H9 (cell line): ENCODE measurements at regions not wholly inside any gene's neighbourhood (a gene's known extent, or its start where the extent isn't known, plus 50 kb on each side); places are given as distances from the start of the nearest gene placed in this dataset.
A peak's percentile ranks its signal among the peaks of the same experiment; 100 is the strongest.

Experiments
- DNase-seq: peaks from one replicate; pipeline ENCODE4 v3.0.0-alpha.2; 2017
- H2AFZ ChIP-seq: one replicate; pipeline ENCODE4 v1.6.1; 2013; ENCODE audit warnings: mild to moderate bottlenecking, low read length, control low read depth, moderate library complexity
- H2AK5ac ChIP-seq: 2 replicates; pipeline ENCODE4 v1.6.1; 2013; ENCODE audit warnings: low read length, control low read depth, mixed read lengths; ENCODE audit not compliant: insufficient read length
- H2BK120ac ChIP-seq: one replicate; pipeline ENCODE4 v1.6.1; 2013; ENCODE audit warnings: low read depth, mild to moderate bottlenecking, low read length, control low read depth, inconsistent platforms; ENCODE audit not compliant: poor library complexity, severe bottlenecking
- H2BK12ac ChIP-seq: 2 replicates; pipeline ENCODE4 v1.6.1; 2013; ENCODE audit warnings: low read length, control low read depth, mixed read lengths, low read depth; ENCODE audit not compliant: insufficient read length
- H2BK15ac ChIP-seq: 2 replicates; pipeline ENCODE4 v1.6.1; 2013; ENCODE audit warnings: low read depth, low read length, control low read depth
- H2BK20ac ChIP-seq: one replicate; pipeline ENCODE4 v1.6.1; 2013; ENCODE audit warnings: low read depth, mild to moderate bottlenecking, low read length, control low read depth, inconsistent platforms; ENCODE audit not compliant: poor library complexity, severe bottlenecking
- H2BK5ac ChIP-seq: 2 replicates; pipeline ENCODE4 v1.6.1; 2013; ENCODE audit warnings: low read length, control low read depth, mixed read lengths; ENCODE audit not compliant: insufficient read length
- H3K14ac ChIP-seq: 2 replicates; pipeline ENCODE4 v1.6.1; 2013; ENCODE audit warnings: low read length, control low read depth; ENCODE audit not compliant: insufficient read depth
- H3K18ac ChIP-seq: 2 replicates; pipeline ENCODE4 v1.6.1; 2013; ENCODE audit warnings: low read depth, mild to moderate bottlenecking, mixed read lengths, low read length, control low read depth; ENCODE audit not compliant: insufficient read length
- H3K23ac ChIP-seq: 2 replicates; pipeline ENCODE4 v1.6.1; 2013; ENCODE audit warnings: low read length, control low read depth, mixed read lengths, low read depth; ENCODE audit not compliant: insufficient read length
- H3K23me2 ChIP-seq: 2 replicates; pipeline ENCODE4 v1.6.1; 2013; ENCODE audit warnings: low read depth, mild to moderate bottlenecking, mixed read lengths, low read length, control low read depth; ENCODE audit not compliant: insufficient read length, poor library complexity, severe bottlenecking
- H3K27ac ChIP-seq: 2 replicates; pipeline ENCODE4 v1.5.1; 2013; ENCODE audit warnings: low read length, control low read depth, mixed read lengths, low read depth; ENCODE audit not compliant: insufficient read length
- H3K27me3 ChIP-seq: 2 replicates; pipeline ENCODE4 v1.6.1; 2013; ENCODE audit warnings: low read length, control low read depth, inconsistent platforms; ENCODE audit not compliant: insufficient read depth
- H3K4ac ChIP-seq: 2 replicates; pipeline ENCODE4 v1.6.1; 2013; ENCODE audit warnings: low read depth, mild to moderate bottlenecking, control low read depth, inconsistent platforms, low read length, moderate library complexity
- H3K4me1 ChIP-seq: 2 replicates; pipeline ENCODE4 v1.6.1; 2013; ENCODE audit warnings: low read length, control low read depth, inconsistent platforms; ENCODE audit not compliant: insufficient read depth
- H3K4me2 ChIP-seq: 2 replicates; pipeline ENCODE4 v1.6.1; 2013; ENCODE audit warnings: low read length, control low read depth, mixed read lengths; ENCODE audit not compliant: insufficient read length, insufficient read depth
- H3K56ac ChIP-seq: 2 replicates; pipeline ENCODE4 v1.6.1; 2013; ENCODE audit warnings: low read depth, mild to moderate bottlenecking, mixed read lengths, low read length, control low read depth; ENCODE audit not compliant: insufficient read length
- H3K79me1 ChIP-seq: 2 replicates; pipeline ENCODE4 v1.6.1; 2013; ENCODE audit warnings: low read depth, mild to moderate bottlenecking, moderate library complexity, low read length, control low read depth, inconsistent platforms; ENCODE audit not compliant: insufficient read depth, poor library complexity, severe bottlenecking
- H3K79me2 ChIP-seq: 2 replicates; pipeline ENCODE4 v1.6.1; 2013; ENCODE audit warnings: low read length, control low read depth, inconsistent platforms; ENCODE audit not compliant: insufficient read depth
- H3K9ac ChIP-seq: 2 replicates; pipeline ENCODE4 v1.6.1; 2013; ENCODE audit warnings: low read length, control low read depth, mixed read lengths; ENCODE audit not compliant: insufficient read length; ENCODE audit errors: extremely low read depth
- H3K9me3 ChIP-seq: one replicate; pipeline ENCODE4 v1.6.1; 2013; ENCODE audit warnings: low read depth, low read length, inconsistent platforms; ENCODE audit not compliant: control insufficient read depth
- H3T11ph ChIP-seq: one replicate; pipeline ENCODE4 v1.6.1; 2013; ENCODE audit warnings: mild to moderate bottlenecking, low read length, control low read depth, inconsistent platforms
- H4K20me1 ChIP-seq: one replicate; pipeline ENCODE4 v1.6.1; 2013; ENCODE audit not compliant: control insufficient read depth, insufficient read length, insufficient read depth
- H4K5ac ChIP-seq: 2 replicates; pipeline ENCODE4 v1.6.1; 2013; ENCODE audit warnings: low read depth, mild to moderate bottlenecking, mixed read lengths, low read length, control low read depth; ENCODE audit not compliant: insufficient read length
- H4K8ac ChIP-seq: replicated peaks from 2 replicates; pipeline ENCODE4 v1.6.1; 2013; ENCODE audit warnings: low read length, control low read depth, mixed read lengths, low read depth; ENCODE audit not compliant: insufficient read length
- H4K91ac ChIP-seq: 2 replicates; pipeline ENCODE4 v1.6.1; 2013; ENCODE audit warnings: low read depth, mild to moderate bottlenecking, moderate library complexity, mixed read lengths, low read length, control low read depth; ENCODE audit not compliant: insufficient read length
- H3K27ac Mint-ChIP-seq, 3 experiments: 2 replicates in 2 of 3; 3 replicates in 1 of 3; pipeline ENCODE4 v1.8.0; 2020 to 2021; ENCODE audit warnings: mixed read lengths in 3 of 3, mild to moderate bottlenecking in 1 of 3, moderate library complexity in 1 of 3
- H3K27me3 Mint-ChIP-seq: 2 replicates; pipeline ENCODE4 v1.8.0; 2021; ENCODE audit warnings: low read depth, mild to moderate bottlenecking, moderate library complexity, mixed read lengths
- H3K36me3 Mint-ChIP-seq, 3 experiments: 2 replicates in 2 of 3; 3 replicates in 1 of 3; pipeline ENCODE4 v1.8.0; 2020 to 2021; ENCODE audit warnings: low read depth in 3 of 3, mixed read lengths in 3 of 3; ENCODE audit not compliant: insufficient read depth in 1 of 3
- H3K4me1 Mint-ChIP-seq, 2 experiments: 2 replicates each; pipeline ENCODE4 v1.8.0; 2020; ENCODE audit warnings: mixed read lengths in 2 of 2
- H3K4me3 Mint-ChIP-seq, 2 experiments: 2 replicates in 1 of 2; 3 replicates in 1 of 2; pipeline ENCODE4 v1.8.0; 2020 to 2021; ENCODE audit warnings: mild to moderate bottlenecking in 2 of 2, mixed read lengths in 2 of 2, moderate library complexity in 1 of 2
- H3K9me3 Mint-ChIP-seq, 2 experiments: 2 replicates in 1 of 2; 3 replicates in 1 of 2; pipeline ENCODE4 v1.8.0; 2020; ENCODE audit warnings: mild to moderate bottlenecking in 2 of 2, mixed read lengths in 2 of 2, moderate library complexity in 1 of 2
- WGBS: extraction: QIAGEN DNeasy Blood & Tissue Kit; methylation state at CpG from one replicate; pipeline ENCODE4 v1.1.7; 2013; ENCODE audit warnings: missing lambda C conversion rate, low lambda C conversion rate, mixed read lengths; ENCODE audit not compliant: insufficient read length; ENCODE audit errors: extremely low coverage; 5-methylcytosine and 5-hydroxymethylcytosine counted together
- TF ChIP-seq, protein P1 (sequence below): fragments of 200-600 bp; sonication (generic); conservative IDR thresholded peaks from 3 replicates; pipeline ENCODE4 v1.8.0; 2021; ENCODE audit warnings: antibody characterized with exemption, mild to moderate bottlenecking

DNA sequence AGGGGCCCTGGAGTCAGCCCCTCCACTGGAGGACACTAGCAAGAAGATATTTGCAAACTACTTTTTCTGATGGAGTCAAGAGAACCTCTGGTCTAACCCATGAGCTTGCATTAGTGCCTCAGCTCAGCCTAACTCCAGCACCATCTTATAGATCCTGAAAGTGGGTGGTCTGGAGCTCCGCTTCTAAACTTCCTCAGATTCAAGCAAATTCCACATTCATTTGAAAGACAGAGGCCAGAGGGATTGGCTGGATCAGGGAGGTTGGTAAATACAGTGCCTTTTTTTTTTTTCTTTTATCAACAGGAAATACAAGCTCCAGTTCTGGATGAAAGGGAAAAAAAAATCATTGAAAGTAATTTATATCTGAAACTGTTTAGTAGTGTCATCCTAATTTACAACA is 99.9 kb downstream of the ENC1 start:
- WGBS = no CpG with 5 or more reads among the region's 1 CpG
- H2BK20ac ChIP-seq = no peak overlapping the region
- H3K4ac ChIP-seq = no peak overlapping the region
- DNase-seq = no peak
- H3K9me3 ChIP-seq = no peaks in the 10 kb centered on the region
- H4K20me1 ChIP-seq = no peaks in the 10 kb centered on the region
- Mint-ChIP-seq H3K36me3 (no peaks in the 10 kb centered on the region; a peak in 1 of 7 replicates), H3K27ac (0 out of 7 replicates have a peak overlapping the region, but pooled peaks have one; percentile 40 to 89 (median 65)), H3K27me3 (peaks cover 4% of the 10 kb centered on the region), H3K4me3 (no peak overlapping the region; a peak in 1 of 5 replicates), H3K4me1 (peaks cover 64 to 69% of the 10 kb centered on the region in 2 experiments), H3K9me3 (no peaks in the 10 kb centered on the region; a peak in 1 of 5 replicates)
- no peak overlapping the region for H3K4me2 ChIP-seq
- peaks cover 5% of the 10 kb centered on the region for H3K23me2 ChIP-seq
- no peak overlapping the region for H4K5ac ChIP-seq
- no peak overlapping the region for H2AK5ac ChIP-seq
- H3K27ac ChIP-seq = no peak overlapping the region
- no peaks in the 10 kb centered on the region for H3K27me3 ChIP-seq
- no peak overlapping the region for H3K14ac ChIP-seq
- no peak overlapping the region for H3K9ac ChIP-seq
- no peak overlapping the region for H2AFZ ChIP-seq
- no peaks in the 10 kb centered on the region for H3K79me1 ChIP-seq
- H3K56ac ChIP-seq = no peak overlapping the region
- no peak overlapping the region for H2BK15ac ChIP-seq
- H3K18ac ChIP-seq = no peak overlapping the region
- H2BK120ac ChIP-seq = no peak overlapping the region
- no peak overlapping the region for H4K91ac ChIP-seq
- no peak overlapping the region for H4K8ac ChIP-seq
- H2BK12ac ChIP-seq = no peak overlapping the region
- H3T11ph ChIP-seq = no peak overlapping the region
- H2BK5ac ChIP-seq = no peak overlapping the region
- H3K23ac ChIP-seq = no peak overlapping the region
- H3K79me2 ChIP-seq = no peaks in the 10 kb centered on the region
- peaks cover 18% of the 10 kb centered on the region for H3K4me1 ChIP-seq
- TF ChIP-seq, protein P1, sequence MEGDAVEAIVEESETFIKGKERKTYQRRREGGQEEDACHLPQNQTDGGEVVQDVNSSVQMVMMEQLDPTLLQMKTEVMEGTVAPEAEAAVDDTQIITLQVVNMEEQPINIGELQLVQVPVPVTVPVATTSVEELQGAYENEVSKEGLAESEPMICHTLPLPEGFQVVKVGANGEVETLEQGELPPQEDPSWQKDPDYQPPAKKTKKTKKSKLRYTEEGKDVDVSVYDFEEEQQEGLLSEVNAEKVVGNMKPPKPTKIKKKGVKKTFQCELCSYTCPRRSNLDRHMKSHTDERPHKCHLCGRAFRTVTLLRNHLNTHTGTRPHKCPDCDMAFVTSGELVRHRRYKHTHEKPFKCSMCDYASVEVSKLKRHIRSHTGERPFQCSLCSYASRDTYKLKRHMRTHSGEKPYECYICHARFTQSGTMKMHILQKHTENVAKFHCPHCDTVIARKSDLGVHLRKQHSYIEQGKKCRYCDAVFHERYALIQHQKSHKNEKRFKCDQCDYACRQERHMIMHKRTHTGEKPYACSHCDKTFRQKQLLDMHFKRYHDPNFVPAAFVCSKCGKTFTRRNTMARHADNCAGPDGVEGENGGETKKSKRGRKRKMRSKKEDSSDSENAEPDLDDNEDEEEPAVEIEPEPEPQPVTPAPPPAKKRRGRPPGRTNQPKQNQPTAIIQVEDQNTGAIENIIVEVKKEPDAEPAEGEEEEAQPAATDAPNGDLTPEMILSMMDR = no peak
